Psoas muscle (tissue), 7 donors: ENCODE measurements at regions not wholly inside any gene's neighbourhood (a gene's known extent, or its start where the extent isn't known, plus 50 kb on each side); places are given as distances from the start of the nearest gene placed in this dataset.

Source experiments
- ATAC-seq, 4 donors: fragments of 200-7000 bp; cut with Tn5 transposase; one replicate each; pipeline ENCODE4 v1.9.1; 2020; ENCODE audit warnings: moderate library complexity in 3 of 4, mild to moderate bottlenecking in 2 of 4
- DNase-seq, 2 donors: peaks; one replicate each; pipeline ENCODE4 v3.0.0-alpha.2; 2020
- H3K27ac ChIP-seq: fragments of 200-600 bp; one replicate; pipeline ENCODE4 v1.8.0; 2022
- H3K27me3 ChIP-seq, 3 donors: fragments of 200-600 bp in 1 of 3; one replicate each; pipeline versions ENCODE4 v1.6.1 to v1.8.0; 2013 to 2022; ENCODE audit warnings: low read length in 2 of 3, mild to moderate bottlenecking in 2 of 3, moderate library complexity in 1 of 3; ENCODE audit not compliant: insufficient read depth in 3 of 3
- H3K36me3 ChIP-seq, 2 donors: fragments of 200-600 bp in 1 of 2; one replicate each; pipeline versions ENCODE4 v1.6.1 to v1.8.0; 2013 to 2022; ENCODE audit warnings: low read depth in 1 of 2, mild to moderate bottlenecking in 1 of 2, moderate library complexity in 1 of 2; ENCODE audit not compliant: insufficient read depth in 1 of 2
- H3K4me1 ChIP-seq: fragments of 200-600 bp; one replicate; pipeline ENCODE4 v1.8.0; 2022
- H3K4me3 ChIP-seq: fragments of 200-600 bp; one replicate; pipeline ENCODE4 v1.8.0; 2022; ENCODE audit warnings: mild to moderate bottlenecking
- H3K9me3 ChIP-seq: fragments of 200-600 bp; one replicate; pipeline ENCODE4 v1.8.0; 2022
- WGBS, 3 donors: extraction: QIAGEN DNeasy Blood & Tissue Kit; methylation state at CpG; one replicate each; pipeline versions ENCODE4 v1.1.6 to v1.1.7; 2013; 5-methylcytosine and 5-hydroxymethylcytosine counted together
- intact Hi-C, 2 donors: fragments of 100-400 bp; cut with DNase I; formaldehyde crosslinking; loops; one replicate each; pipeline versions ENCODE4 v1.11.0 to v1.14.2; 2022
- TF ChIP-seq, protein P1 (sequence below): fragments of 200-600 bp; IDR thresholded peaks from one replicate; pipeline ENCODE4 v1.8.0; 2022; ENCODE audit warnings: antibody characterized with exemption
- donor health status: healthy with polysubstance abuse.
- donor health status: DM: no; HTN: no; CAD: no; lungs with moderate emphysema.
- donor health status: Bipolar disorder and iron deficiency.
- donor health status: healthy.
- donor health status: DM: yes; HTN: yes; CAD: no.
- donor health status: DM: no; HTN: no; CAD: no.
- donor health status: DM: yes; HTN: yes; CAD: no.

DNA sequence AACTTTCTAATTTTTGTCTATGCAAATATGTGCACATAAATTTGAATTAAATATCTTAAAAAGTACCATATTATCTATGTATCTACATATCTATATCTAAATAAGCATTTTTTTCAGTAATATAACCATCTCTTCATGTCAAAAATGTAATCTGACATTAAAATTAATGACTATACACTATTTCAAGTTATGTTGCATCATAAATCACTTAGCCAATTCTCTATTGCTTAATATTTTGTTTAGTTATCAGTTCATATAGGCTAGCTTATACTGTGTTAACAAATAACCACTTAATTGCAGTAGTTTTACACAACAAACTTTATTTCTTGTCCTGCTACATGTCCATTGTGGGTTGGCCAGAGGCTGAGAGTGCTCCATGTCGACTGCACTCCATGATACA is 360.8 kb downstream of the EPM2A start:
- H3K9me3 ChIP-seq, result peaks cover 12% of the 10 kb centered on the region
- H3K4me3 ChIP-seq, result no peak overlapping the region
- ATAC-seq (no peak), DNase-seq (no peak)
- H3K27me3 ChIP-seq, result no peaks in the 10 kb centered on the region
- intact Hi-C loops, result no loop called here
- no peak overlapping the region for H3K27ac ChIP-seq
- WGBS, 3 donors, result 84 to 85% (median 84%) methylated on average over 1 of the region's 1 CpG
- H3K4me1 ChIP-seq, result peaks cover 4% of the 10 kb centered on the region
- H3K36me3 ChIP-seq, result no peaks in the 10 kb centered on the region
- TF ChIP-seq, protein P1, sequence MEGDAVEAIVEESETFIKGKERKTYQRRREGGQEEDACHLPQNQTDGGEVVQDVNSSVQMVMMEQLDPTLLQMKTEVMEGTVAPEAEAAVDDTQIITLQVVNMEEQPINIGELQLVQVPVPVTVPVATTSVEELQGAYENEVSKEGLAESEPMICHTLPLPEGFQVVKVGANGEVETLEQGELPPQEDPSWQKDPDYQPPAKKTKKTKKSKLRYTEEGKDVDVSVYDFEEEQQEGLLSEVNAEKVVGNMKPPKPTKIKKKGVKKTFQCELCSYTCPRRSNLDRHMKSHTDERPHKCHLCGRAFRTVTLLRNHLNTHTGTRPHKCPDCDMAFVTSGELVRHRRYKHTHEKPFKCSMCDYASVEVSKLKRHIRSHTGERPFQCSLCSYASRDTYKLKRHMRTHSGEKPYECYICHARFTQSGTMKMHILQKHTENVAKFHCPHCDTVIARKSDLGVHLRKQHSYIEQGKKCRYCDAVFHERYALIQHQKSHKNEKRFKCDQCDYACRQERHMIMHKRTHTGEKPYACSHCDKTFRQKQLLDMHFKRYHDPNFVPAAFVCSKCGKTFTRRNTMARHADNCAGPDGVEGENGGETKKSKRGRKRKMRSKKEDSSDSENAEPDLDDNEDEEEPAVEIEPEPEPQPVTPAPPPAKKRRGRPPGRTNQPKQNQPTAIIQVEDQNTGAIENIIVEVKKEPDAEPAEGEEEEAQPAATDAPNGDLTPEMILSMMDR, result no peak

DNA sequence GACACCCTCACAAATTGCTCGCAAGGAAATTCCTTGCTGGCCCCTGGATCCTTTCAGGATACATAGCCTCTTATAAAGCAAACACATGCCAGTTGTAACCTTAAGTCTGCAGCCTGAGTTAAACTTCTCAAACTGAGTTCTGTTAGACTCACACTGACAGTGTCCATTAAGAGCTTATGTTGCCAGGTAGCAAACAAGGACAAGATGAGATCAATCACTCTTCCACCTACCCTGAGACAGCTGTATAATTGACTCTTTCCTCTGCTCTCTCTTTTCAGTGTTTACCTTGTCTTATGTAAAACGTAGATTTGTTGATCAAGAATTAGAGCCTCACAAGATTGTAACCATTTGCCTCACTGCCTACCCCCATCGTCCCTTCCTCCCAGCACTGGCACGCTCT is 359.8 kb downstream of the EPM2A start:
- intact Hi-C loops, result no loop called here
- no peak for ATAC-seq
- no peak for DNase-seq
- Histone ChIP-seq H3K27me3 (no peaks in the 10 kb centered on the region), H3K36me3 (no peaks in the 10 kb centered on the region), H3K4me3 (no peak overlapping the region), H3K27ac (no peak overlapping the region), H3K9me3 (peaks cover 12% of the 10 kb centered on the region), H3K4me1 (peaks cover 4% of the 10 kb centered on the region)
- 68 to 74% (median 69%) methylated on average over 4 of the region's 4 CpGs for WGBS, 3 donors
- TF ChIP-seq, protein P1, result no peak

DNA sequence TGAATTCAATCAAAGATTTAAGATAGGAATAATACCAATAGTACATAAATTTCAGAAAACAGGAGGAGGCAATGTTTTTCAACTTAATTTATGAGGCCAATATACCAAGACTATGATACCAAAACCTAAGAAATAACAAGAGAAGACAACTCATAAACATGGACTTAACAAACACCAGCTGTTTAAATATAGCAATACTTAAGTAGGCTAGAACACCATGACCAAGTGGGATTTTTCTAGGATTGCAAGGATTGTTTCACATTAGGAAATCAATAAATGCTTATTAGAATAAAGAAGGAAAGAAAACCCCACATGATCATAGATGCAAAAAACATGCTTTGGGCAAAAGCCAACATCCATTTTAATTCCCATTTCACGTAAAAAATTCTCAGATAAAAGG is 355.1 kb downstream of the EPM2A start:
- Histone ChIP-seq H3K27me3 (no peaks in the 10 kb centered on the region), H3K4me3 (no peak overlapping the region), H3K4me1 (no peaks in the 10 kb centered on the region), H3K36me3 (no peaks in the 10 kb centered on the region), H3K9me3 (peaks cover 12% of the 10 kb centered on the region), H3K27ac (no peak overlapping the region)
- DNase-seq (no peak), ATAC-seq (no peak)
- 45 to 67% (median 57%) methylated on average over 1 of the region's 1 CpG for WGBS, 3 donors
- TF ChIP-seq, protein P1, result no peak
- intact Hi-C loops, result no loop called here

DNA sequence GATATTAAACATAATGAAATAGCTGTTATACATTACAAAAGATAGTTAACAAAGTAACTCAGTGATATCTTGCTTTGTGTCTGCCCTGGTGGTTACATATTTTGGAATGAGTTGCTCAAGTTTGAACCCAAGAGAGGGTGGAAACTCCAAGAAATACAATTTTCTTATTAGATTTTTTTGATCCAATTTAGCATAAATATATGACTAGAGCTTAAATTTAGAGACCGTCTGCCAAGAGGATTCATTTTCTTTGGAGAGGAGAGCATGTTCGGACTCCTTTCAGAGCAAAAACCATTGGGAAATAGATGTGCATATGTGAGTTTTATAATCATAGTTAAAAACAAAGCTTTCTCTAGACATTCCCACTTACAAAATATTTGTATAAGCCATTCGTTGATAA is 353.4 kb downstream of the EPM2A start:
- WGBS, 3 donors, result 73 to 77% (median 75%) methylated on average over 3 of the region's 3 CpGs
- intact Hi-C loops, result no loop called here

DNA sequence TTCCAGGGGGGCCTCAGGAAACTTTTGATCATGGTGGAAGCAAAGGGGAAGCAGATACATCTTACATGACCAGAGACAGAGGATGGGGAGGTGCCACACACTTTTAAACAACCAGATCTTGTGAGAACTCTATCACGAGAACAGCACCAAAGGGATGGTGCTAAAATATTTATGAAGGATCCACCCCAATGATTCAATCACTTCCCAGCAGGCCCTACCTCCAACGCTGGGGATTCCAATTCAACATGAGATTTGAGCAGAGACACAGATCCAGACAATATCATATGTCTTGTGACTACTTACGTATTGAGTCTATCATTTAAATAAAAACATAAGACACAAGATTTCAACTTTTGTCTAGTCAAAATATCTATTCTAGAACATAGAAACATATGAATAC is 351.9 kb downstream of the EPM2A start:
- H3K4me1 ChIP-seq, result no peaks in the 10 kb centered on the region
- 66 to 72% (median 71%) methylated on average over 3 of the region's 3 CpGs for WGBS, 3 donors
- intact Hi-C loops, result no loop called here

More for the DNA sequence above, 353.4 kb downstream of the EPM2A start:
- DNase-seq (no peak), ATAC-seq (no peak)
- Histone ChIP-seq H3K4me3 (no peak overlapping the region), H3K4me1 (no peaks in the 10 kb centered on the region), H3K9me3 (peaks cover 12% of the 10 kb centered on the region), H3K27me3 (no peaks in the 10 kb centered on the region), H3K36me3 (no peaks in the 10 kb centered on the region), H3K27ac (no peak overlapping the region)
- TF ChIP-seq, protein P1, result no peak

More for the DNA sequence above, 351.9 kb downstream of the EPM2A start:
- TF ChIP-seq, protein P1, result no peak
- Histone ChIP-seq H3K4me3 (no peak overlapping the region), H3K27me3 (no peaks in the 10 kb centered on the region), H3K36me3 (no peaks in the 10 kb centered on the region), H3K9me3 (no peaks in the 10 kb centered on the region), H3K27ac (no peak overlapping the region)
- ATAC-seq (no peak), DNase-seq (no peak)
